HepG2 (cell line): ENCODE measurements at regions not wholly inside any gene's neighbourhood (a gene's known extent, or its start where the extent isn't known, plus 50 kb on each side); places are given as distances from the start of the nearest gene placed in this dataset.

ENCODE experiments used
- ATAC-seq: fragments of 200-7000 bp; cut with Tn5 transposase; 3 replicates; pipeline ENCODE4 v1.9.1; 2020; ENCODE audit warnings: mild to moderate bottlenecking, moderate library complexity
- BruUV-seq: library from RNA; stranded (reverse); fragments of 400-500 nt; replicated peaks from 2 replicates; lab custom pipeline; 2021; lab: Mats Ljungman, UMichigan
- CTCF ChIA-PET: fragments of 300-600 bp; formaldehyde crosslinking; extraction: SDS; loops from one replicate; lab custom pipeline; 2021; ENCODE audit warnings: low total read pairs, inconsistent platforms, low intra/inter-chr PET ratio; lab: Yijun Ruan, JAX
- POLR2A ChIA-PET: fragments of 350-600 bp; sonication (Branson Sonifier 250); formaldehyde crosslinking; loops from one replicate; lab custom pipeline; 2020; ENCODE audit warnings: antibody characterized with exemption, inconsistent platforms; lab: Yijun Ruan, JAX
- DNase-seq: peaks from one replicate; pipeline ENCODE4 v3.0.0-alpha.2; 2015; ENCODE audit warnings: low spot score
- FAIRE-seq: peaks from 3 replicates; lab custom pipeline; 2011; peaks lifted over from hg19 to GRCh38; lab: Jason Lieb, UNC
- H2AFZ ChIP-seq: one replicate; pipeline ENCODE4 v1.6.1; 2011; ENCODE audit warnings: low read length, inconsistent platforms
- H3K27ac ChIP-seq: fragments of 300-600 bp; 3 replicates; pipeline ENCODE4 v1.8.0; 2011; ENCODE audit warnings: mixed run types, mild to moderate bottlenecking, mixed read lengths, low read length, inconsistent platforms; ENCODE audit not compliant: insufficient read depth; ENCODE audit errors: extremely low read length
- H3K27me3 ChIP-seq, 2 experiments: fragments of 200-600 bp in 1 of 2; 2 replicates in 1 of 2; 3 replicates in 1 of 2; pipeline versions ENCODE4 v1.6.0 to v1.8.0; 2011; ENCODE audit warnings: low read length in 2 of 2, mild to moderate bottlenecking in 2 of 2, moderate library complexity in 2 of 2, inconsistent platforms in 1 of 2; ENCODE audit not compliant: insufficient read depth in 2 of 2, control insufficient read depth in 1 of 2
- H3K36me3 ChIP-seq, 2 experiments: fragments of 200-600 bp in 1 of 2; replicated peaks in 1 of 2; 2 replicates in 1 of 2; 3 replicates in 1 of 2; pipeline versions ENCODE4 v1.5.1 to v1.8.0; 2011; ENCODE audit warnings: low read length in 2 of 2, inconsistent platforms in 1 of 2; ENCODE audit not compliant: insufficient read depth in 2 of 2, control insufficient read depth in 1 of 2
- H3K4me1 ChIP-seq: 2 replicates; pipeline ENCODE4 v1.5.1; 2012; ENCODE audit warnings: low read length, inconsistent platforms; ENCODE audit not compliant: insufficient read depth
- H3K4me2 ChIP-seq: 2 replicates; pipeline ENCODE4 v1.6.0; 2011; ENCODE audit warnings: low read depth, low read length, inconsistent platforms
- H3K4me3 ChIP-seq, 3 experiments: fragments of 200-600 bp in 1 of 3; sonication (generic), shearing (Covaris generic) in 1 of 3; replicated peaks in 1 of 3; 2 replicates each; pipeline ENCODE4 v1.5.1; 2011 to 2016; ENCODE audit warnings: low read length in 3 of 3, inconsistent platforms in 2 of 3, low read depth in 2 of 3, mild to moderate bottlenecking in 2 of 3, control low read depth in 1 of 3, mixed read lengths in 1 of 3; ENCODE audit not compliant: insufficient read depth in 1 of 3
- H3K79me2 ChIP-seq: one replicate; pipeline ENCODE4 v1.6.1; 2011; ENCODE audit warnings: low read length, inconsistent platforms; ENCODE audit not compliant: insufficient read depth
- H3K9ac ChIP-seq: 2 replicates; pipeline ENCODE4 v1.6.0; 2011; ENCODE audit warnings: mild to moderate bottlenecking, low read depth, low read length, inconsistent platforms; ENCODE audit not compliant: insufficient read depth
- H3K9me3 ChIP-seq: 2 replicates; pipeline ENCODE4 v1.5.1; 2012; ENCODE audit warnings: mild to moderate bottlenecking, low read length
- H4K20me1 ChIP-seq: 2 replicates; pipeline ENCODE4 v1.6.0; 2011; ENCODE audit warnings: inconsistent platforms, mild to moderate bottlenecking, low read length, moderate library complexity; ENCODE audit not compliant: insufficient read depth
- CENPX ChIP-seq: sonication (generic); formaldehyde crosslinking; IDR thresholded peaks from 2 replicates; pipeline ENCODE4 v1.9.0; 2021; ENCODE audit warnings: mild to moderate bottlenecking, missing genetic modification reagents, moderate library complexity
- DMTF1 ChIP-seq: sonication (generic); formaldehyde crosslinking; IDR thresholded peaks from 2 replicates; pipeline ENCODE4 v1.4.0; 2020; ENCODE audit warnings: mild to moderate bottlenecking, missing genetic modification reagents
- PRDM15 ChIP-seq: sonication (generic); formaldehyde crosslinking; IDR thresholded peaks from 2 replicates; pipeline ENCODE4 v1.4.0; 2020; ENCODE audit warnings: missing genetic modification reagents
- SALL1 ChIP-seq: sonication (generic); formaldehyde crosslinking; IDR thresholded peaks from 2 replicates; pipeline ENCODE4 v1.8.0; 2022; ENCODE audit warnings: mild to moderate bottlenecking, missing genetic modification reagents
- SNAPC4 ChIP-seq: sonication (generic); formaldehyde crosslinking; IDR thresholded peaks from 2 replicates; pipeline ENCODE4 v1.4.0; 2020; ENCODE audit warnings: mild to moderate bottlenecking, missing genetic modification reagents
- STAG1 ChIP-seq: sonication (generic); formaldehyde crosslinking; IDR thresholded peaks from 2 replicates; pipeline ENCODE4 v1.4.0; 2020; ENCODE audit warnings: missing genetic modification reagents
- TSC22D2 ChIP-seq: sonication (generic); formaldehyde crosslinking; IDR thresholded peaks from 2 replicates; pipeline ENCODE4 v1.5.1; 2020; ENCODE audit warnings: missing genetic modification reagents, mild to moderate bottlenecking, borderline replicate concordance
- ZBTB37 ChIP-seq: sonication (generic); formaldehyde crosslinking; IDR thresholded peaks from 2 replicates; pipeline ENCODE4 v1.4.0; 2020; ENCODE audit warnings: mild to moderate bottlenecking, missing genetic modification reagents
- ZFP41 ChIP-seq: sonication (generic); formaldehyde crosslinking; IDR thresholded peaks from 2 replicates; pipeline ENCODE4 v1.4.0; 2020; ENCODE audit warnings: mild to moderate bottlenecking, missing genetic modification reagents, borderline replicate concordance
- ZNF704 ChIP-seq: sonication (generic); formaldehyde crosslinking; IDR thresholded peaks from 2 replicates; pipeline ENCODE4 v1.8.1; 2023; ENCODE audit warnings: mild to moderate bottlenecking, inconsistent platforms, moderate library complexity, missing genetic modification reagents, borderline replicate concordance
- WGBS: methylation state at CpG from one replicate; pipeline ENCODE4 v1.1.6; 2017; ENCODE audit warnings: low lambda C conversion rate; 5-methylcytosine and 5-hydroxymethylcytosine counted together
- in situ Hi-C: cut with HindIII; loops from 2 replicates; pipeline ENCODE4 v1.10.0; 2017; ENCODE audit warnings: low pct_unique_long_range_greater_than_20kb; ENCODE audit not compliant: extremely low pct_ligation_motif_present
- intact Hi-C: fragments of 100-400 bp; cut with micrococcal nuclease; formaldehyde crosslinking; loops from one replicate; pipeline ENCODE4 v1.10.0; 2022; ENCODE audit not compliant: unreplicated experiment

- no peak overlapping the region for H3K27ac ChIP-seq
- 0 out of 5 replicates have a peak, but pooled peaks cover 0 to 2% of the 10 kb centered on the region in 2 experiments for H3K36me3 ChIP-seq
- no peak overlapping the region for H3K4me3 ChIP-seq
- no peak for DNase-seq
- 96% methylated on average over 6 of the region's 6 CpGs for WGBS
- no peak overlapping the region for H3K9ac ChIP-seq
- H3K27me3 ChIP-seq = no peaks in the 10 kb centered on the region
- ATAC-seq = no peak
- POLR2A ChIA-PET = no interaction called here
- FAIRE-seq = no peak
- no TSS peak for BruUV-seq
- no peak overlapping the region for H2AFZ ChIP-seq
- H3K4me2 ChIP-seq = no peak overlapping the region
- H3K9me3 ChIP-seq = no peaks in the 10 kb centered on the region
- in situ Hi-C loops = no loop called here
- no peaks in the 10 kb centered on the region for H3K4me1 ChIP-seq
- intact Hi-C loops = no loop called here
- H3K79me2 ChIP-seq = no peaks in the 10 kb centered on the region
- CTCF ChIA-PET = no interaction called here
- no peaks in the 10 kb centered on the region for H4K20me1 ChIP-seq
- TF ChIP-seq ZBTB37 (CRISPR knock-in tag) = no peak
- TF ChIP-seq DMTF1 (CRISPR knock-in tag) = no peak
- TF ChIP-seq PRDM15 (CRISPR knock-in tag) = no peak
- TF ChIP-seq STAG1 = no peak
- no peak for TF ChIP-seq SALL1 (CRISPR knock-in tag)
- TF ChIP-seq CENPX (CRISPR knock-in tag) = no peak
- TF ChIP-seq ZFP41 (CRISPR knock-in tag) = no peak
- no peak for TF ChIP-seq SNAPC4
- no peak for TF ChIP-seq ZNF704 (CRISPR knock-in tag)
- TF ChIP-seq TSC22D2 (CRISPR knock-in tag) = no peak
Observed at GRCh38 chr16:72285728-72286127, 113.8 kb upstream of the PMFBP1 start.
